ENCODE measurements at regions not wholly inside any gene's neighbourhood (a gene's known extent, or its start where the extent isn't known, plus 50 kb on each side); places are given as distances from the start of the nearest gene placed in this dataset.

GRCh38 chrX:40260146-40260747 is 162.5 kb upstream of the BCOR start:
- WGBS, 2 experiments: 88 to 89% methylated on average over 13 of the region's 14 CpGs
- no peak overlapping the region for H3K4me3 ChIP-seq (ENCODE audit: insufficient read depth, low read depth, low read length)
- H3K27me3 ChIP-seq (ENCODE audit: control insufficient read depth, insufficient read depth, low read length, poor library complexity, severe bottlenecking): no peaks in the 10 kb centered on the region
- no peaks in the 10 kb centered on the region for H3K9me3 ChIP-seq (ENCODE audit: control insufficient read depth, low read length)
- no peaks in the 10 kb centered on the region for H3K4me1 ChIP-seq (ENCODE audit: control insufficient read depth, insufficient read depth, low read length)
- no peak overlapping the region for H3K27ac ChIP-seq (ENCODE audit: insufficient read depth, low read depth, low read length, poor library complexity, severe bottlenecking)
- no peaks in the 10 kb centered on the region for H3K36me3 ChIP-seq (ENCODE audit: control insufficient read depth, insufficient read depth, low read length)

- no peak overlapping the region for H3K27ac ChIP-seq (ENCODE audit: insufficient read depth, low read depth, low read length, poor library complexity, severe bottlenecking)
- H3K4me1 ChIP-seq (ENCODE audit: control insufficient read depth, insufficient read depth, low read length): no peaks in the 10 kb centered on the region
- no peak overlapping the region for H3K4me3 ChIP-seq (ENCODE audit: insufficient read depth, low read depth, low read length)
- WGBS, 2 experiments: 85 to 89% methylated on average over 6 of the region's 6 CpGs
- no peaks in the 10 kb centered on the region for H3K9me3 ChIP-seq (ENCODE audit: control insufficient read depth, low read length)
- H3K27me3 ChIP-seq (ENCODE audit: control insufficient read depth, insufficient read depth, low read length, poor library complexity, severe bottlenecking): no peaks in the 10 kb centered on the region
- H3K36me3 ChIP-seq (ENCODE audit: control insufficient read depth, insufficient read depth, low read length): no peaks in the 10 kb centered on the region
Observed at GRCh38 chrX:40258909-40259308, 161.2 kb upstream of the BCOR start.

GRCh38 chrX:40253771-40254170 is 156.0 kb upstream of the BCOR start:
- Histone ChIP-seq H3K27me3 (ENCODE audit: control insufficient read depth, insufficient read depth, low read length, poor library complexity, severe bottlenecking) (no peaks in the 10 kb centered on the region), H3K27ac (ENCODE audit: insufficient read depth, low read depth, low read length, poor library complexity, severe bottlenecking) (no peak overlapping the region), H3K36me3 (ENCODE audit: control insufficient read depth, insufficient read depth, low read length) (no peaks in the 10 kb centered on the region), H3K9me3 (ENCODE audit: control insufficient read depth, low read length) (no peaks in the 10 kb centered on the region), H3K4me1 (ENCODE audit: control insufficient read depth, insufficient read depth, low read length) (no peaks in the 10 kb centered on the region), H3K4me3 (ENCODE audit: insufficient read depth, low read depth, low read length) (no peak overlapping the region)
- 88 to 91% methylated on average over 5 of the region's 5 CpGs for WGBS, 2 experiments

GRCh38 chrX:40249582-40249981 is 151.8 kb upstream of the BCOR start:
- Histone ChIP-seq H3K27ac (ENCODE audit: insufficient read depth, low read depth, low read length, poor library complexity, severe bottlenecking) (no peak overlapping the region), H3K9me3 (ENCODE audit: control insufficient read depth, low read length) (no peaks in the 10 kb centered on the region), H3K4me1 (ENCODE audit: control insufficient read depth, insufficient read depth, low read length) (no peaks in the 10 kb centered on the region), H3K4me3 (ENCODE audit: insufficient read depth, low read depth, low read length) (no peak overlapping the region), H3K27me3 (ENCODE audit: control insufficient read depth, insufficient read depth, low read length, poor library complexity, severe bottlenecking) (no peaks in the 10 kb centered on the region), H3K36me3 (ENCODE audit: control insufficient read depth, insufficient read depth, low read length) (no peaks in the 10 kb centered on the region)
- 90 to 92% methylated on average over 5 of the region's 5 CpGs for WGBS, 2 experiments

GRCh38 chrX:40248822-40249221 is 151.1 kb upstream of the BCOR start:
- WGBS, 2 experiments: 79 to 80% methylated on average over 9 of the region's 9 CpGs
- Histone ChIP-seq H3K27me3 (ENCODE audit: control insufficient read depth, insufficient read depth, low read length, poor library complexity, severe bottlenecking) (no peaks in the 10 kb centered on the region), H3K36me3 (ENCODE audit: control insufficient read depth, insufficient read depth, low read length) (no peaks in the 10 kb centered on the region), H3K27ac (ENCODE audit: insufficient read depth, low read depth, low read length, poor library complexity, severe bottlenecking) (no peak overlapping the region), H3K4me1 (ENCODE audit: control insufficient read depth, insufficient read depth, low read length) (peaks cover 5% of the 10 kb centered on the region), H3K9me3 (ENCODE audit: control insufficient read depth, low read length) (no peaks in the 10 kb centered on the region), H3K4me3 (ENCODE audit: insufficient read depth, low read depth, low read length) (no peak overlapping the region)

GRCh38 chrX:40247848-40248622 is 150.3 kb upstream of the BCOR start:
- H3K9me3 ChIP-seq (ENCODE audit: control insufficient read depth, low read length): no peaks in the 10 kb centered on the region
- 76% methylated on average over 12 to 13 of the region's 13 CpGs for WGBS, 2 experiments
- H3K4me1 ChIP-seq (ENCODE audit: control insufficient read depth, insufficient read depth, low read length): peaks cover 5% of the 10 kb centered on the region
- no peak overlapping the region for H3K27ac ChIP-seq (ENCODE audit: insufficient read depth, low read depth, low read length, poor library complexity, severe bottlenecking)
- H3K27me3 ChIP-seq (ENCODE audit: control insufficient read depth, insufficient read depth, low read length, poor library complexity, severe bottlenecking): no peaks in the 10 kb centered on the region
- H3K4me3 ChIP-seq (ENCODE audit: insufficient read depth, low read depth, low read length): no peak overlapping the region
- H3K36me3 ChIP-seq (ENCODE audit: control insufficient read depth, insufficient read depth, low read length): no peaks in the 10 kb centered on the region

- Histone ChIP-seq H3K9me3 (ENCODE audit: control insufficient read depth, low read length) (no peaks in the 10 kb centered on the region), H3K4me3 (ENCODE audit: insufficient read depth, low read depth, low read length) (no peak overlapping the region), H3K27ac (ENCODE audit: insufficient read depth, low read depth, low read length, poor library complexity, severe bottlenecking) (no peak overlapping the region), H3K36me3 (ENCODE audit: control insufficient read depth, insufficient read depth, low read length) (no peaks in the 10 kb centered on the region), H3K27me3 (ENCODE audit: control insufficient read depth, insufficient read depth, low read length, poor library complexity, severe bottlenecking) (no peaks in the 10 kb centered on the region), H3K4me1 (ENCODE audit: control insufficient read depth, insufficient read depth, low read length) (peaks cover 5% of the 10 kb centered on the region)
- 94 to 100% methylated on average over 1 of the region's 1 CpG for WGBS, 2 experiments
Observed at GRCh38 chrX:40247382-40247781, 149.6 kb upstream of the BCOR start.

- H3K27ac ChIP-seq (ENCODE audit: insufficient read depth, low read depth, low read length, poor library complexity, severe bottlenecking): no peak overlapping the region
- H3K4me1 ChIP-seq (ENCODE audit: control insufficient read depth, insufficient read depth, low read length): peaks cover 5% of the 10 kb centered on the region
- H3K27me3 ChIP-seq (ENCODE audit: control insufficient read depth, insufficient read depth, low read length, poor library complexity, severe bottlenecking): no peaks in the 10 kb centered on the region
- H3K9me3 ChIP-seq (ENCODE audit: control insufficient read depth, low read length): no peaks in the 10 kb centered on the region
- H3K36me3 ChIP-seq (ENCODE audit: control insufficient read depth, insufficient read depth, low read length): no peaks in the 10 kb centered on the region
- H3K4me3 ChIP-seq (ENCODE audit: insufficient read depth, low read depth, low read length): no peak overlapping the region
- WGBS, 2 experiments: 74 to 80% methylated on average over 11 of the region's 12 CpGs
Observed at GRCh38 chrX:40245488-40246071, 147.8 kb upstream of the BCOR start.

GRCh38 chrX:40244980-40245379 is 147.2 kb upstream of the BCOR start:
- peaks cover 5% of the 10 kb centered on the region for H3K4me1 ChIP-seq (ENCODE audit: control insufficient read depth, insufficient read depth, low read length)
- WGBS, 2 experiments: 90 to 91% methylated on average over 11 of the region's 11 CpGs
- no peaks in the 10 kb centered on the region for H3K9me3 ChIP-seq (ENCODE audit: control insufficient read depth, low read length)
- no peaks in the 10 kb centered on the region for H3K27me3 ChIP-seq (ENCODE audit: control insufficient read depth, insufficient read depth, low read length, poor library complexity, severe bottlenecking)
- H3K36me3 ChIP-seq (ENCODE audit: control insufficient read depth, insufficient read depth, low read length): no peaks in the 10 kb centered on the region
- no peak overlapping the region for H3K4me3 ChIP-seq (ENCODE audit: insufficient read depth, low read depth, low read length)
- H3K27ac ChIP-seq (ENCODE audit: insufficient read depth, low read depth, low read length, poor library complexity, severe bottlenecking): no peak overlapping the region

- 73 to 86% methylated on average over 12 to 15 of the region's 15 CpGs for WGBS, 2 experiments
Observed at GRCh38 chrX:40243755-40244515, 146.2 kb upstream of the BCOR start.

More at GRCh38 chrX:40243755-40244515, 146.2 kb upstream of the BCOR start:
- no peaks in the 10 kb centered on the region for H3K27me3 ChIP-seq (ENCODE audit: control insufficient read depth, insufficient read depth, low read length, poor library complexity, severe bottlenecking)
- no peaks in the 10 kb centered on the region for H3K36me3 ChIP-seq (ENCODE audit: control insufficient read depth, insufficient read depth, low read length)
- no peak overlapping the region for H3K27ac ChIP-seq (ENCODE audit: insufficient read depth, low read depth, low read length, poor library complexity, severe bottlenecking)
- H3K4me1 ChIP-seq (ENCODE audit: control insufficient read depth, insufficient read depth, low read length): peaks cover 5% of the 10 kb centered on the region
- H3K9me3 ChIP-seq (ENCODE audit: control insufficient read depth, low read length): no peaks in the 10 kb centered on the region
- H3K4me3 ChIP-seq (ENCODE audit: insufficient read depth, low read depth, low read length): no peak overlapping the region
